ENCODE measurements at regions not wholly inside any gene's neighbourhood (a gene's known extent, or its start where the extent isn't known, plus 50 kb on each side); places are given as distances from the start of the nearest gene placed in this dataset.

DNA sequence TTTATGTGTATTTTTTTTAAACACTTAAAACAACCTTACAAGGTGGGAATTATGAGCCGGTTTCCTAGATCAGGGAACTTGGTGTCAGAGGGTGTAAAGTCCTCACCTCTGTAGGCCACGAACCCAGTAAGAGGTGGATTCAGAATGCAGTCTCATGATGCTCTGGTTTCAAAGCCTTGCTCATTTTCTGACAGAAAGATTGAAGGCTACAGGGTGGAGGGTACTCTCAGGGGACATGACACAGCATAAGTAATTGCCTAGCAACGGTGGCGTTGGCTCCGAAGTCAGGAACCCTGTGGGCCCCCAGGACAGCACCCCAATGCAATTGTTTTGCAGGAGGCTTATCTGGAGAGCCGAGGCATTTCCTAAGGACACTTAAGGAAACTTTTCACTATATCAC is 794.7 kb downstream of the EFNB2 start:
- TF ChIP-seq, protein P1, sequence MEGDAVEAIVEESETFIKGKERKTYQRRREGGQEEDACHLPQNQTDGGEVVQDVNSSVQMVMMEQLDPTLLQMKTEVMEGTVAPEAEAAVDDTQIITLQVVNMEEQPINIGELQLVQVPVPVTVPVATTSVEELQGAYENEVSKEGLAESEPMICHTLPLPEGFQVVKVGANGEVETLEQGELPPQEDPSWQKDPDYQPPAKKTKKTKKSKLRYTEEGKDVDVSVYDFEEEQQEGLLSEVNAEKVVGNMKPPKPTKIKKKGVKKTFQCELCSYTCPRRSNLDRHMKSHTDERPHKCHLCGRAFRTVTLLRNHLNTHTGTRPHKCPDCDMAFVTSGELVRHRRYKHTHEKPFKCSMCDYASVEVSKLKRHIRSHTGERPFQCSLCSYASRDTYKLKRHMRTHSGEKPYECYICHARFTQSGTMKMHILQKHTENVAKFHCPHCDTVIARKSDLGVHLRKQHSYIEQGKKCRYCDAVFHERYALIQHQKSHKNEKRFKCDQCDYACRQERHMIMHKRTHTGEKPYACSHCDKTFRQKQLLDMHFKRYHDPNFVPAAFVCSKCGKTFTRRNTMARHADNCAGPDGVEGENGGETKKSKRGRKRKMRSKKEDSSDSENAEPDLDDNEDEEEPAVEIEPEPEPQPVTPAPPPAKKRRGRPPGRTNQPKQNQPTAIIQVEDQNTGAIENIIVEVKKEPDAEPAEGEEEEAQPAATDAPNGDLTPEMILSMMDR (IDR thresholded peaks at IDR 0.05), result no peak
- CTCF ChIA-PET, result no interaction called here
- Mint-ChIP-seq H3K27ac (no peak overlapping the region), H3K27me3 (no peaks in the 10 kb centered on the region), H3K9me3 (peaks cover 2% of the 10 kb centered on the region), H3K4me1 (ENCODE audit: low read depth) (no peaks in the 10 kb centered on the region), H3K4me3 (no peak overlapping the region), H3K36me3 (ENCODE audit: low read depth) (no peaks in the 10 kb centered on the region)
- ATAC-seq (no peak), DNase-seq (no peak)
- intact Hi-C loops (cut with micrococcal nuclease), result no loop called here
- POLR2A ChIA-PET, result no interaction called here

DNA sequence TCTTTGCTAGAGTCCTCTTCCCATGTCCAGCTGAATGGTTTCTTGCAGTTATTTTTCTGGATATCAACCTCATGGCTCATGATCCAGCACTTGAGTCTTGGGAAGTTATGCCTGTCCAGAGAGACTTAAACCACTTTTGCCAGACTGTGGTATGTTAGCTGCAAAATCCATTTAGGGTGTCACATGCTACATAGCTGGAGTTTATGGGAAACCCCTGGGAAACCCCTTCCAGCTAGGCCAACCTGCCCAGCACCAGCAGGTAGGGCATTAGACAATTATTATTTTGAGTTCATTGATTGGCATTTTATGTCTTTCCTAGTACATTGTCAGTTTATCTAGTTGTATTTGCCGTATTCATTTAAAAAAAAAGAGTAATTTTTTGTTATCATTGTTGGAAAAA is 797.8 kb downstream of the EFNB2 start:
- no peak for DNase-seq
- no peaks in the 10 kb centered on the region for H3K36me3 Mint-ChIP-seq (ENCODE audit: low read depth)
- H3K4me3 Mint-ChIP-seq, result no peak overlapping the region
- ATAC-seq, result no peak
- CTCF ChIA-PET, result no interaction called here
- no peaks in the 10 kb centered on the region for H3K4me1 Mint-ChIP-seq (ENCODE audit: low read depth)
- POLR2A ChIA-PET, result no interaction called here
- no peak overlapping the region for H3K27ac Mint-ChIP-seq
- H3K27me3 Mint-ChIP-seq, result no peaks in the 10 kb centered on the region
- intact Hi-C loops (cut with micrococcal nuclease), result no loop called here
- TF ChIP-seq, protein P1 (IDR thresholded peaks at IDR 0.05), result no peak
- no peaks in the 10 kb centered on the region for H3K9me3 Mint-ChIP-seq

DNA sequence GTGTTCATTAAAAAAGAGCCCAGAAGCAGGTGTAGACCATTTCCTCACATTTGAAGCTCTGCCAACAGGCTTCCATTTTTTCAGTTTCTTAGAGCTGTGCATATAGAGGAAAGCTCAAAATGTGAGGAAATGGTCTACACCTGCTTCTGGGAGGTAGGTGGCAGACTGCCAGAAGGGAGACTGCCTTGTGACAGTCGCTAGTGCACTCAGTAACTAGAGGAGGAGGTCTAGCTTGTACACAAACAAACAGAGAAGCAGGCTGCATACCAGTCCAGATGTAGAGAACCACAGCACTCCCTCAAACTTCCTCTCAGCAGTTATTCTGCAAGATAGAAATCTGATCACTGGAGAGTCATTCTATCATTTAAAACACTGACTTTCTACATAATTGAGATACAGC is 800.2 kb downstream of the EFNB2 start:
- Mint-ChIP-seq H3K27ac (no peak overlapping the region), H3K9me3 (no peaks in the 10 kb centered on the region), H3K4me3 (no peak overlapping the region), H3K36me3 (ENCODE audit: low read depth) (no peaks in the 10 kb centered on the region), H3K27me3 (no peaks in the 10 kb centered on the region), H3K4me1 (ENCODE audit: low read depth) (no peaks in the 10 kb centered on the region)
- ChIA-PET POLR2A (interaction anchor here (1.1 kb wide), 1 partner anchor 8 kb away, joined by 3 read pairs; no protein-coding TSS in a partner anchor), CTCF (no interaction called here)
- intact Hi-C loops (cut with micrococcal nuclease), result no loop called here
- ATAC-seq (no peak), DNase-seq (no peak)
- TF ChIP-seq, protein P1 (IDR thresholded peaks at IDR 0.05), result no peak

DNA sequence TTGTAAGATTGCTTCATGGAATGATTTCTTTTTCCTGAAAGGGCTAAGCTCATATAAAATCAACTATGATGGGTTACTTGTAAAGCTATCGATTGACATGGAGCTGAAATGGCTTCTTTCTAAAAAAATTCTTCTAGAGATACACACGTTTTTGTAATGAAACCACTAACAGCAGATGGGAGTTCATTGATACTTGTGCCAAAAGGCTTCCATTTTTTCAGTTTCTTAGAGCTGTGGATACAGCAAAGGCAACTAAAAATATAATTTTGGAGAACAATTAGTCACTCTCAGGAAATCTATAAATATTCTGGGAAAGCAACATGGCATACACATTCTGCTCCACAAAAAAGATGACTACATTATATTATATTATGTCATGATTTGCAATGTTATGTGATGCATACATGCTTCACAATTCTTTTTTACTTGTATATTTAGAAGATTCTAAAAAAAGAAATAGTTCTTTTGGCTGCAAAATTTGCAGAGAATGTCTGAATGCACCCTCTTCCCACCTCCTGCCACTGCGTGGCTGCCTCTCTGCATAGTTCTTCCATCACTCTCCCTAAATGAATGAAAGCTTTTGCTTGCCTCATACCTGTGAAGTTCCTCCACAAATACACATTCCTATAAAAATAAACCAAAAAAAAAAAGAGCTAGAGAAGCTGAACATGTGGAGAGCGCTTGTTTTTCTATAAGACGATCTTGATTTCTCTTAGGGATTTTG is 802.5 kb downstream of the EFNB2 start:
- ATAC-seq, result no peak
- CTCF ChIA-PET, result no interaction called here

DNA sequence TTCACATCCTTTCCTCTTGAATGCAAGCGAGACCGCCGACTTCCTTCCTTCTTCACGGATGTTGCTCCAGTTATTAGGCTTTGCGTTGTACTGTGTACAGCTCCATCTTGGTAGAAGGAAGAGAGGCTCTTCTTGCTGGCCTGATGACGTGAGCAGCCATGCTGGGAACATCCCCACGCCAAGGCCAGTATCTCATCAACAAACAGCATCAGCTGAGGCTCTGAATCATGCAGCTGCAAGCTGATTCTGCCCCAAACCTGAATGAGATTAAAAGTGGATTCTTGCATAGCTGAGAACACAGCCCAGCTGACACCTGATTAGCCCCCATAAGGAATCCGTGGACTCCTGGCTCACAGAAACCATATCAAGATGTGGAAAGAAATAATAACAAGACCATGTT is 809.6 kb downstream of the EFNB2 start:
- Mint-ChIP-seq H3K4me1 (ENCODE audit: low read depth) (no peaks in the 10 kb centered on the region), H3K27ac (no peak overlapping the region), H3K36me3 (ENCODE audit: low read depth) (no peaks in the 10 kb centered on the region), H3K9me3 (no peaks in the 10 kb centered on the region), H3K4me3 (no peak overlapping the region), H3K27me3 (no peaks in the 10 kb centered on the region)
- ChIA-PET POLR2A (no interaction called here), CTCF (no interaction called here)
- TF ChIP-seq, protein P1 (IDR thresholded peaks at IDR 0.05), result no peak
- intact Hi-C loops (cut with micrococcal nuclease), result no loop called here
- ATAC-seq (no peak), DNase-seq (no peak)

More for the DNA sequence above, 802.5 kb downstream of the EFNB2 start:
- no peak overlapping the region for H3K27ac Mint-ChIP-seq
- no peaks in the 10 kb centered on the region for H3K9me3 Mint-ChIP-seq
- DNase-seq, result no peak
- TF ChIP-seq, protein P1 (IDR thresholded peaks at IDR 0.05), result no peak
- POLR2A ChIA-PET, result no interaction called here
- no peaks in the 10 kb centered on the region for H3K27me3 Mint-ChIP-seq
- no peak overlapping the region for H3K4me3 Mint-ChIP-seq
- no peaks in the 10 kb centered on the region for H3K4me1 Mint-ChIP-seq (ENCODE audit: low read depth)
- intact Hi-C loops (cut with micrococcal nuclease), result no loop called here
- H3K36me3 Mint-ChIP-seq (ENCODE audit: low read depth), result no peaks in the 10 kb centered on the region

All from activated CD8-positive, alpha-beta T cell treated with anti-CD3 and anti-CD28 coated beads for 36 hours (primary cell).